Endodermal cell (in vitro differentiated cells): ENCODE measurements at regions not wholly inside any gene's neighbourhood (a gene's known extent, or its start where the extent isn't known, plus 50 kb on each side); places are given as distances from the start of the nearest gene placed in this dataset.

ENCODE experiments used
- DNase-seq: peaks from one replicate; pipeline ENCODE4 v3.0.0-alpha.2; 2017
- H3K27ac ChIP-seq: 2 replicates; pipeline ENCODE4 v1.5.1; 2013; ENCODE audit warnings: mild to moderate bottlenecking, low read depth, low read length, moderate library complexity
- H3K27me3 ChIP-seq: 2 replicates; pipeline ENCODE4 v1.6.1; 2013; ENCODE audit warnings: mild to moderate bottlenecking, low read length, moderate library complexity; ENCODE audit not compliant: insufficient read depth, control insufficient read depth, poor library complexity, severe bottlenecking
- H3K36me3 ChIP-seq: 2 replicates; pipeline ENCODE4 v1.7.0; 2013; ENCODE audit warnings: mild to moderate bottlenecking, low read length, moderate library complexity; ENCODE audit not compliant: control insufficient read depth, insufficient read depth
- H3K4me1 ChIP-seq: one replicate; pipeline ENCODE4 v1.7.0; 2013; ENCODE audit warnings: low read length; ENCODE audit not compliant: control insufficient read depth, insufficient read depth
- H3K4me3 ChIP-seq: 2 replicates; pipeline ENCODE4 v1.5.1; 2013; ENCODE audit warnings: mild to moderate bottlenecking, low read length, moderate library complexity
- H3K9ac ChIP-seq: 2 replicates; pipeline ENCODE4 v1.6.1; 2013; ENCODE audit warnings: mild to moderate bottlenecking, low read length, moderate library complexity; ENCODE audit not compliant: poor library complexity, severe bottlenecking; ENCODE audit errors: extremely low read depth
- H3K9me3 ChIP-seq: 2 replicates; pipeline ENCODE4 v1.6.1; 2013; ENCODE audit warnings: mild to moderate bottlenecking, low read length, moderate library complexity; ENCODE audit not compliant: control insufficient read depth
- H3K27ac Mint-ChIP-seq: 2 replicates; pipeline ENCODE4 v1.8.0; 2020; ENCODE audit warnings: mixed read lengths
- H3K27me3 Mint-ChIP-seq: 2 replicates; pipeline ENCODE4 v1.8.0; 2021; ENCODE audit warnings: mild to moderate bottlenecking, mixed read lengths; ENCODE audit not compliant: insufficient read depth
- H3K36me3 Mint-ChIP-seq: 2 replicates; pipeline ENCODE4 v1.8.0; 2020; ENCODE audit warnings: low read depth, mixed read lengths
- H3K4me1 Mint-ChIP-seq: 2 replicates; pipeline ENCODE4 v1.8.0; 2020; ENCODE audit warnings: mixed read lengths
- H3K4me3 Mint-ChIP-seq: 2 replicates; pipeline ENCODE4 v1.8.0; 2020; ENCODE audit warnings: mild to moderate bottlenecking, moderate library complexity, mixed read lengths
- H3K9me3 Mint-ChIP-seq: 2 replicates; pipeline ENCODE4 v1.8.0; 2020; ENCODE audit warnings: mild to moderate bottlenecking, mixed read lengths
- WGBS, 2 experiments: methylation state at CpG; one replicate each; pipeline versions ENCODE4 v1.1.5 to v1.1.7; 2013; ENCODE audit warnings: missing lambda C conversion rate in 2 of 2, mixed read lengths in 1 of 2; ENCODE audit not compliant: insufficient coverage in 1 of 2, insufficient read length in 1 of 2; 5-methylcytosine and 5-hydroxymethylcytosine counted together
- TF ChIP-seq, protein P1 (sequence below): fragments of 200-600 bp; sonication (generic); conservative IDR thresholded peaks from 2 replicates; pipeline ENCODE4 v1.5.0; 2021; ENCODE audit warnings: antibody characterized with exemption, mild to moderate bottlenecking

DNA sequence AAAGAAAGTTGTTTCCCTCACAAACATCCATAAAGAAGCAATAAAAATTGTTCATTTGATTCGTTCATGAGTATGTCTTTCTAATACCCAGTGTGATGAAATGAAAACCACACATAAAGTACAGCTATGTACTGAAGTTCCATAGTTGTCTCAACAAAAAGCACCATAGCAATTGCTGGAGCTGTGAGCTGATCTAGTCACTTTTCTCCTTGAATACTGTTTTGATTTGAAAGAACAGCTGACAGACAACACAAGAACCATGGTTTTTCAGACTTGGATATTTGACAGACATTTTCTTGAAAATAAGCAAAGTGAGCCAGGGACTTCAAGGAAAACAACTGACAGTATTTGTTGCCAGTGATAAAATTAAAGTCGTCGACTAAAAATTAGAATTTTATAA, 237.1 kb upstream of the PLD5 start:
- TF ChIP-seq, protein P1, sequence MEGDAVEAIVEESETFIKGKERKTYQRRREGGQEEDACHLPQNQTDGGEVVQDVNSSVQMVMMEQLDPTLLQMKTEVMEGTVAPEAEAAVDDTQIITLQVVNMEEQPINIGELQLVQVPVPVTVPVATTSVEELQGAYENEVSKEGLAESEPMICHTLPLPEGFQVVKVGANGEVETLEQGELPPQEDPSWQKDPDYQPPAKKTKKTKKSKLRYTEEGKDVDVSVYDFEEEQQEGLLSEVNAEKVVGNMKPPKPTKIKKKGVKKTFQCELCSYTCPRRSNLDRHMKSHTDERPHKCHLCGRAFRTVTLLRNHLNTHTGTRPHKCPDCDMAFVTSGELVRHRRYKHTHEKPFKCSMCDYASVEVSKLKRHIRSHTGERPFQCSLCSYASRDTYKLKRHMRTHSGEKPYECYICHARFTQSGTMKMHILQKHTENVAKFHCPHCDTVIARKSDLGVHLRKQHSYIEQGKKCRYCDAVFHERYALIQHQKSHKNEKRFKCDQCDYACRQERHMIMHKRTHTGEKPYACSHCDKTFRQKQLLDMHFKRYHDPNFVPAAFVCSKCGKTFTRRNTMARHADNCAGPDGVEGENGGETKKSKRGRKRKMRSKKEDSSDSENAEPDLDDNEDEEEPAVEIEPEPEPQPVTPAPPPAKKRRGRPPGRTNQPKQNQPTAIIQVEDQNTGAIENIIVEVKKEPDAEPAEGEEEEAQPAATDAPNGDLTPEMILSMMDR: no peak
- H3K4me1 ChIP-seq: no peaks in the 10 kb centered on the region
- Mint-ChIP-seq H3K4me1 (no peaks in the 10 kb centered on the region), H3K36me3 (no peaks in the 10 kb centered on the region), H3K9me3 (peaks cover 2% of the 10 kb centered on the region), H3K27ac (no peak overlapping the region), H3K4me3 (no peak overlapping the region), H3K27me3 (no peaks in the 10 kb centered on the region)
- no peaks in the 10 kb centered on the region for H3K9me3 ChIP-seq
- no peaks in the 10 kb centered on the region for H3K36me3 ChIP-seq
- WGBS, 2 experiments: 86% methylated on average over 3 of the region's 3 CpGs; no CpG with 5 or more reads in 1 of the 2 experiments
- no peak overlapping the region for H3K9ac ChIP-seq
- no peaks in the 10 kb centered on the region for H3K27me3 ChIP-seq
- no peak overlapping the region for H3K4me3 ChIP-seq
- no peak for DNase-seq
- H3K27ac ChIP-seq: no peak overlapping the region

GRCh38 chr1:242754926-242755325, 230.4 kb upstream of the PLD5 start:
- Mint-ChIP-seq H3K27me3 (no peaks in the 10 kb centered on the region), H3K9me3 (no peaks in the 10 kb centered on the region), H3K4me3 (no peak overlapping the region), H3K36me3 (no peaks in the 10 kb centered on the region), H3K27ac (no peak overlapping the region), H3K4me1 (no peaks in the 10 kb centered on the region)
- TF ChIP-seq, protein P1: no peak
- Histone ChIP-seq H3K27ac (no peak overlapping the region), H3K36me3 (no peaks in the 10 kb centered on the region), H3K27me3 (no peaks in the 10 kb centered on the region), H3K4me3 (no peak overlapping the region), H3K9me3 (no peaks in the 10 kb centered on the region), H3K9ac (no peak overlapping the region), H3K4me1 (no peaks in the 10 kb centered on the region)
- no peak for DNase-seq
- WGBS, 2 experiments: 78 to 82% methylated on average over 4 to 5 of the region's 5 CpGs

DNA sequence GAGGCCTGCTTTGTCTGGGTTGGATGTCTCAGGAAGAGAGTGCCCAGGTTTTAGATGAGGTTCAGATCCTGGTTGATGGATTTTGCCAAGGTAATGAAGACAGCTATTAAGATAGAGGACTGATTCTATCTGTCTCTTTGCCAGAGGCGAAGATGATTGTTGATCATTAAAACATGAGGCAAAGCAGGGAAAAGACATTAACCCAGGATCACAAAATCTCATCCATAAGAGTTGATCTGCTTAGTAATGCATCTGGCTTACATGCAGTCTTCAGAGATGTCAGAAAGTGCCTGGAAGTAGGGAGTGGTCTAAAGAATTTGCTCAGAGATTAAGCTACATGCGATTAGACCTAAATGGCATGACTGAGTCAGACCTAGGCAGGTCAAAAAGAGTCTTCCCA, 229.6 kb upstream of the PLD5 start:
- 94 to 100% methylated on average over 2 of the region's 2 CpGs for WGBS, 2 experiments

More for the DNA sequence above, 229.6 kb upstream of the PLD5 start:
- Histone ChIP-seq H3K27ac (no peak overlapping the region), H3K36me3 (no peaks in the 10 kb centered on the region), H3K9ac (no peak overlapping the region), H3K9me3 (no peaks in the 10 kb centered on the region), H3K27me3 (no peaks in the 10 kb centered on the region), H3K4me3 (no peak overlapping the region), H3K4me1 (no peaks in the 10 kb centered on the region)
- H3K36me3 Mint-ChIP-seq: no peaks in the 10 kb centered on the region
- no peak overlapping the region for H3K4me3 Mint-ChIP-seq
- no peak for DNase-seq
- no peaks in the 10 kb centered on the region for H3K27me3 Mint-ChIP-seq
- no peaks in the 10 kb centered on the region for H3K4me1 Mint-ChIP-seq
- no peak overlapping the region for H3K27ac Mint-ChIP-seq
- TF ChIP-seq, protein P1: no peak
- H3K9me3 Mint-ChIP-seq: no peaks in the 10 kb centered on the region
